Amygdala (tissue), 56 donors: ENCODE measurements at regions not wholly inside any gene's neighbourhood (a gene's known extent, or its start where the extent isn't known, plus 50 kb on each side); places are given as distances from the start of the nearest gene placed in this dataset.
"Not testable (repeated sequence)": the region's sequence is repeated elsewhere in the genome, so short reads cannot be mapped to it uniquely, and the experiment has no call there.

Experiments
- DNase-seq, 56 donors: peaks; one replicate each; lab custom pipeline; 2025; lab: John Stamatoyannopoulos, UW

- DNase-seq = no peak
Measured at GRCh38 chr5:163330723-163331668, 106.4 kb upstream of the CCNG1 start.

- not testable (repeated sequence) for DNase-seq
Measured at GRCh38 chr5:163336074-163336473, 101.3 kb upstream of the CCNG1 start.

GRCh38 chr5:163339148-163339547 is 98.2 kb upstream of the CCNG1 start:
- DNase-seq = no peak

- not testable (repeated sequence) for DNase-seq
Measured at GRCh38 chr5:163340378-163340777, 97.0 kb upstream of the CCNG1 start.

- DNase-seq = no peak
Measured at GRCh38 chr5:163342306-163342705, 95.1 kb upstream of the CCNG1 start.

- no peak for DNase-seq
Measured at GRCh38 chr5:163345216-163345615, 92.2 kb upstream of the CCNG1 start.

- DNase-seq = peak in 45 of 56 donors; percentile 1 to 78 (median 24)
Measured at GRCh38 chr5:163347671-163348070, 89.7 kb upstream of the CCNG1 start.

- no peak for DNase-seq
Measured at GRCh38 chr5:163350083-163350482, 87.3 kb upstream of the CCNG1 start.

GRCh38 chr5:163352531-163352930 is 84.9 kb upstream of the CCNG1 start:
- DNase-seq = no peak

- not testable (repeated sequence) for DNase-seq
Measured at GRCh38 chr5:163355811-163356210, 81.6 kb upstream of the CCNG1 start.

GRCh38 chr5:163357636-163358035 is 79.8 kb upstream of the CCNG1 start:
- no peak for DNase-seq

GRCh38 chr5:163360656-163361055 is 76.7 kb upstream of the CCNG1 start:
- no peak for DNase-seq

- DNase-seq = no peak
Measured at GRCh38 chr5:163361450-163361849, 75.9 kb upstream of the CCNG1 start.

GRCh38 chr5:163362840-163363371 is 74.5 kb upstream of the CCNG1 start:
- DNase-seq = no peak

- DNase-seq = no peak
Measured at GRCh38 chr5:163363389-163363788, 74.0 kb upstream of the CCNG1 start.

- no peak for DNase-seq
Measured at GRCh38 chr5:163366757-163367156, 70.6 kb upstream of the CCNG1 start.

- no peak for DNase-seq
Measured at GRCh38 chr5:163369776-163370385, 67.5 kb upstream of the CCNG1 start.

GRCh38 chr5:163373436-163374084 is 63.8 kb upstream of the CCNG1 start:
- no peak for DNase-seq

GRCh38 chr5:163377982-163378381 is 59.4 kb upstream of the CCNG1 start:
- no peak for DNase-seq

GRCh38 chr5:163379298-163380155 is 57.9 kb upstream of the CCNG1 start:
- no peak for DNase-seq
